AG10803 (cell line): ENCODE measurements at regions not wholly inside any gene's neighbourhood (a gene's known extent, or its start where the extent isn't known, plus 50 kb on each side); places are given as distances from the start of the nearest gene placed in this dataset.
"Not testable (repeated sequence)": the region's sequence is repeated elsewhere in the genome, so short reads cannot be mapped to it uniquely, and the experiment has no call there.

Source experiments
- DNase-seq: peaks from one replicate; pipeline ENCODE4 v3.0.0; 2010; ENCODE audit warnings: low read depth
- H3K4me3 ChIP-seq: 2 replicates; pipeline ENCODE4 v1.5.1; 2011; ENCODE audit warnings: mild to moderate bottlenecking, low read length, control low read depth
- CTCF ChIP-seq: conservative IDR thresholded peaks from 2 replicates; pipeline ENCODE4 v1.5.1; 2011; ENCODE audit warnings: mild to moderate bottlenecking, low read length, control low read depth, inconsistent platforms

GRCh38 chr4:104643805-104644204 is 149.1 kb upstream of the CXXC4 start:
- TF ChIP-seq CTCF, result no peak
- no peak overlapping the region for H3K4me3 ChIP-seq
- no peak for DNase-seq

GRCh38 chr4:104649631-104650030 is 154.9 kb upstream of the CXXC4 start:
- H3K4me3 ChIP-seq, result no peak overlapping the region
- DNase-seq, result no peak
- TF ChIP-seq CTCF, result no peak

- H3K4me3 ChIP-seq, DNase-seq: not testable (repeated sequence)
Observed at GRCh38 chr4:104662269-104662668, 167.6 kb upstream of the CXXC4 start.

- no peak overlapping the region for H3K4me3 ChIP-seq
- DNase-seq, result no peak
- no peak for TF ChIP-seq CTCF
Observed at GRCh38 chr4:104677116-104677515, 182.4 kb upstream of the CXXC4 start.

GRCh38 chr4:104682311-104682710 is 187.6 kb upstream of the CXXC4 start:
- no peak for TF ChIP-seq CTCF
- H3K4me3 ChIP-seq, result no peak overlapping the region
- no peak for DNase-seq

GRCh38 chr4:104693601-104694201 is 199.0 kb upstream of the CXXC4 start:
- DNase-seq, result no peak
- no peak for TF ChIP-seq CTCF
- H3K4me3 ChIP-seq, result no peak overlapping the region

- TF ChIP-seq CTCF, result no peak
- H3K4me3 ChIP-seq, result no peak overlapping the region
- DNase-seq, result no peak
Observed at GRCh38 chr4:104716584-104716983, 221.9 kb upstream of the CXXC4 start.
